HG02981 (cell line): ENCODE measurements at regions not wholly inside any gene's neighbourhood (a gene's known extent, or its start where the extent isn't known, plus 50 kb on each side); places are given as distances from the start of the nearest gene placed in this dataset.

Source experiments
- ATAC-seq: cut with Tn5 transposase; IDR thresholded peaks from one replicate; pipeline ENCODE4 v1.9.1; 2021; ENCODE audit warnings: mild to moderate bottlenecking, moderate library complexity; ENCODE audit not compliant: unreplicated experiment

DNA sequence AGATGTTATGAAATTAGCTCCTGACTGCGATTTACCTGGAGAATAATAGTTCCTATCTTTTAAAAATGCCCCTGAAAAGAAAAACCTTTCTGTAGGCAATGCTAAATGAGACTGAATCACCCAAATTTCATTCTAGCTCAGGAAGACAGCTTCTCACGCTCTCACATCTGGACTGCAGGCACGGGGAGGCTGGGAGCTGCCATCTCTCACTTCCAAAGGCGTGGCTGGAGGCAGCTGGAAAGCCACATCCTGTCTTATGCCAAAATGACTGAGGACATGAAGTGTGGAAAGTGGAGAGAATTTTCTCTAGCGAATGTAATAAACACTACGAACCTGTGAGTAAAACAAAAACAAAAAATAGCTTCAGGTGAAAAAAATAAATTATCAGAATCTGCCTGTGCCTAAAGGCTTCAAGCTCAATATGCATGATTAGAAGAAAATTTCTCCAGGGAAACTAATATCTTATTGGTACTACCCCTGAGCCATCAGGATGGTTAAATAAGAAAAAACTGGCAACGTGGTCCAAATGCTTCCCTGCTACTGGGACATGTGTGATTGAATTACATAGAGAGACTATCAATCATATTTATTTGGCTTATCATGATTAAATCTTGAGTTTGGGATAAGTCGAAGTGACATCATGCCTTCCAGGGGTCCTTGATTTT lies 58.1 kb upstream of the UBL3 start:
- ATAC-seq, result no peak

DNA sequence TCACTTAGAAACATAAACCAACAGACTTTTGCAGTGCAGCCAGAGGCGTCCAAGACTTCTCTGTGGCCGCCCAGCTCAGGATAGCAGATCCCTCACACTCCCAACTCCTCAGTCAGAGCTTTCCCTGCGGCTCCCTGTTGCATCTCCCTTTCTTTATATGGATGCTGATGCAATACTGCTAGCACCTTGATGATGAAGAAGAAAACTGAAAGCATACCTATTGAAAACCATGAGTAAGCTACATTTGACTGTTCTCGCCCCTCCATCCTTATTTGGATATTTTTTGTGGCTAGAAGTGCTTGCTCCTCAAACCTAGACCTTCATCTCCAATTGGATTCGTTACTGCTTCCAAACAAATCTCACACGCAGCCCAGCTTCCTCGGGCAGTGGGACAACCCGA lies 57.3 kb upstream of the UBL3 start:
- ATAC-seq, result no peak

DNA sequence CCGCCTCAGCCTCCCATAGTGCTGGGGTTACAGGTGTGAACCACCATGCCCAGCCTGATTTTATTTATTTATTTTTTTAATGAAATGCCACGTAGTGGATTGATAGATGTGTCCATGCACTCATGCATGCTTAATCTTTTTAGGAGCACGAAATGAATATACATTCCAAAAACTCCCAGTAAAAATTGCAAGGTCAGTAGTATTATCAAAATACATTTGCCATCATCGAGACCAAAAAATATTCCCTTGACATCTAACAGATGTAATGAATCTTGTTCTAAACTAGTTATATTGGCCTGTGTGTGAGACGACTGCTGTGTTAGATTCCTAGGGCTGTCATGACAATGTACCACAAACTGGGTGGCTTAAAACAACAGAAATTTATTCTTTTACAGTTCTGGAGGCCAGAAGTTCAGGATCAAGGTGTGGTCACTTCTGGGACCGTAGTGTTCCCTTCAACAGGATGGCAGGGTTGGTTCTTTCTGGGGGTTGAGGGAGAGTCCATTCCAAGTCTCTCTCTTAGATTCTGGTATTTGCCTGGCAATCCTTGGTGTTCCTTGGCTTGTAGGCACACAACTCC lies 56.1 kb upstream of the UBL3 start:
- no peak for ATAC-seq

DNA sequence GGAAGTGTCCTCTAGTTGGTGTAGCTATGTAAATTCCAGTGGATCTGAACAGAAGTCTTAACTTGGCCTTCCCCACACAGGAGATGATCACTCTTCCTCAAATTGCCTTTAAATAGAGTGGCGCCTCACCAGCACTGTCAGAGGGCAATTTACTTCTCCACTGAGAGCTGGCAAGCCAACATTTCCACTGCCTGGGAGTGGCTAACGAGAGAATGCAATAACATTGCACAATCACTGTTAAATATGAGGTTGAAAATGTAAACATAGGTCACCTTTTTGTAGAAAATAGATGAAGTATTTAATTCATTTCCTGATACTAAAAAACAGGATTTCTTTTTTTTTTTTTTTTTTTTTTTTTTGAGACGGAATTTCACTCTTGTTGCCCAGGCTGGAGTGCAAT lies 55.4 kb upstream of the UBL3 start:
- no peak for ATAC-seq

DNA sequence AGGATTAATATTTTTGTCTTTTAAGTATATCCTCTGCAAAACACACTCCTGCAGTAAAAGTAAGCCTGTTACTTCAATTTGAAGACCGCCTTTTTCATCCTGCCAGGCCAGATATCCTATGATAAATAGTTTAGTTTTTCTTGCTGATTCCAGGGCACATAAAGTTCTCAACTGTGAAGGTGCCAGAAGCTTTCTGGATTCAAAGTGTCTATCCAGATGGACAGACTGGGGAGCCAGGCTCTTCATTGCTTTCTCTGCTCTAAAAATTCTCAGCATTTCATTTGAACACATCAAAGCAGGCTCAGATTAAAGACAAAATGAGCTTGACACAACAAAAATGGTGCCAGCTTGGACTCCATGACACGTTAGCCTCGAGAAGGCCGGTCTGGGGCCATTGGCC lies 53.6 kb upstream of the UBL3 start:
- no peak for ATAC-seq

DNA sequence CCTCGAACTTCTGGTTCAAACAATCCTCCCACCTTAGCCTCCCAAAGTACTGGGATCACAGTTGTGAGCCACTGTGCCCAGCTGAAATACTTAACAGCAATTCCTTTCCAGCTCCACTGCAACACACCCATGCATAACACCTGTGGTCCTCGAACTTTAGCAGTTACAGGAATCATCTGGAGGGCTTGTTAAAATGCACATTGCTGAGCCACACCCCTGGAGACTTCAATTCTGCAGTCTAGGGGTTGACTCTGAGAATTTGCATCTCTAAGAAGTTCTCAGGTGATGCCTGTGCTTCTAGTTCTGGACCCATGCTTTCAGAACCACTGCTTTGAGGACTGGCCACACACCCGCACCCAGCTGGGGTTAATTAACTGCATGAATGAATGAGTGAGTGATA lies 53.1 kb upstream of the UBL3 start:
- no peak for ATAC-seq

DNA sequence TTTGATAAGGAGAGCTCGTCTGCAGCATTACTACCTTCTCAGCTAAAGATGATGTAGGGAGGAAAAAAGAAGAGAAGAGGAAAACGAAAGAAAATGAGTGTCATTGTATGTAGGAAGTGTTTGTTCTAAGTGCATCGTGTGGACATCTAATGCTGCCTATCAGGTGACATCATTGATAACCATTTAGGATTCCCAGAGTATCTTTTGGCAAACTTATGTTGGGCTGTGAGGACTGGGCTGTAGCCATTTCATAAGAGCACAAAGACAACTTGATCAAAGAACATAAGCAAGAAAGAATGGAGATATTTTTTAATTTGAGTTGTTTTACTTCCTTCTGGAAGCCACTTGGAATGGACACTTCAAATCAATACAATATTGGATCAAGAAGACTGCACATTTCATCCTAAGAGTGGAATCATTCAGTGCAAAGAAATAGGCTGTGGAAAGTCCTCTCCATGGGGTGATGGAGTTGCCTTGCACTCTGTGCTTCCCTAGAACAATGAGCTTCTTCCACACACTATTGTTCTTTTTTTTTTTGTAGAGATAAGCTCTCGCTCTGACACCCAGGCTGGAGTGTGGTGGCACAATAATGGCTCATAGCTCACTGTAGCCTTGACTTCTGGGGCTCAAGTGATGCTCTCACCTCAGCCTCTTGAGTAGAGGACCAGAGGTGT lies 52.4 kb upstream of the UBL3 start:
- ATAC-seq, result no peak

DNA sequence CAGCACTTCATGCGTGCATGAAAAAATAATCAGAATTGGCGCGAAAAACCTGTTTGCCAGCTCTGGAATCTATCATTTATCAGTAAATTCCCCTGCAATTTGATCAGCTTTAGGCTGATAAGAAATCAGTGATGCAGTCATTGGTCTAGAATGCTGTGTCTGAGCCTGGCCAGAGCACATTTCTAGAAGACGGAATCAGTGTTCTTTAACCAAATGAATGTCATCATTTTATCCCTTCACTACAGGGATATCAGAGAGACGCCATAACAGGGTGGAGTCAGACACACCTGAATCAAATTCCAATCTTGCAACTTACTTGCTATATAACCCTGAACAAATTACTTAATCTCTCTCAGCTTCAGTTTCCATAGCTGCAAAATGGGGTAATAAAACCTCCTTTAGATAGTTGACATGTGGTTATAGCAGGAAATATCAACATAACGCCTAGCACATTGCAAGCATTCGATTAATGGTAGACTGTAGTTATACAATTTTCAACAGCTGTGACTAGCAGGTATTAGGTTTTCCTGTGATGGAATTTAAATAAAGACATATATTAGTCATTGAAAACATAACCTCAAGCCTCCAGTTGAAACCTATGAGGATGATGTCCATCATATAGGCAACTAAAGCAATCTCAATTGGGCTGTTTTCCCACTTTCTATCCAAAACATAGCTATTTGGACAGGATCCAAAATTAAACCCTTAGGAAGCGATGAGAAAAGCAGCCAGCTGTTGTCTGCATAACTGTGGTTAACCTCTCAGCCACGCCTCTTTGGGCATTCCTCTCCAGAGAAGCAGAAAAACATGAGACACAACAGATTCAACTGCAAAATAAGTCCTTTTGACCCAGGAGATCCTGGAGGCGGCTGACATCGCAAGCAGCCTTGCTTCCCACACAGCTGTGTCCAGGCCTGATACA lies 51.6 kb upstream of the UBL3 start:
- ATAC-seq, result no peak
